ENCODE measurements at regions not wholly inside any gene's neighbourhood (a gene's known extent, or its start where the extent isn't known, plus 50 kb on each side); places are given as distances from the start of the nearest gene placed in this dataset.

- no peak for DNase-seq (ENCODE audit: low spot score)
These were observed 107.1 kb upstream of the FAM20C start for GRCh38 chr7:85074-85882.

- DNase-seq (ENCODE audit: low spot score) = peak; percentile 57
These were observed 106.4 kb upstream of the FAM20C start for GRCh38 chr7:85883-86515.

GRCh38 chr7:86629-87028, 105.7 kb upstream of the FAM20C start:
- peak; percentile 28 for DNase-seq (ENCODE audit: low spot score)

GRCh38 chr7:87047-87446, 105.3 kb upstream of the FAM20C start:
- DNase-seq (ENCODE audit: low spot score) = peak; percentile 45

DNA sequence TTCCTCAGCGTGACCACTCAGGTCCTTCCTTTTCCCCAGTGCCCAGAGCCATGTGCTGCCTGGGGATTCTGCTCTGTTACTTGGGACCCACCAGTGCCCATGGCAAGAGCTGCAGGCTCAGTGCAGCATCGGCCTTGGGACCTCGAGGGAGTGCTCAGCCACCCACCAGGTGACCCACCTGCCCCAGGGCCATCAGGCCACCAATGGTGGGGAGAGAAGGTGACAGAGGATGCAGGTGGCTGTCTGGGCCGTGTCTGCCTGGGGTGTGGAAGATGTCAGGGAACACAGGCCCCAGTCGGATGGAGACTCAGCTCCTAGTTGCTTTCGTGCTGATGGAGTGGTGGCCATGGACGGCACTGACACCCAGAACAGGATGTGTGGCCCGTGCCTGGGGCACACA, 104.7 kb upstream of the FAM20C start:
- DNase-seq (ENCODE audit: low spot score) = peak; percentile 31

GRCh38 chr7:88095-88926, 104.1 kb upstream of the FAM20C start:
- no peak for DNase-seq (ENCODE audit: low spot score)

DNA sequence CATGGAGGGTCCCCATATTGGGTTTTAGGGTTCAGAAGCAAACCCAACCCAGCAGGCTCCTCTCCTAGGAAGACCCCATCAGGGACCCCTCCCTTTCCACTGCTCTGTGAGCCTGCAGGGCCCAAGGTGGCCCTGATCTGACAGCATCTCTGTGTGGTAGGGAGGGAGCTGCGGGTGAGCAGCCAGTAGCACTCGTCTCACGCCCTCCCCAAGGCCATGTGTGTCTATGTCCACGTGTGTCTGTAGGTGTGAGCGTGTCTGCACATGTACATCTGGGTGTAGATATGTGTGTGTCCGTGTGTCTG, 103.5 kb upstream of the FAM20C start:
- no peak for DNase-seq (ENCODE audit: low spot score)

GRCh38 chr7:89232-90019, 102.9 kb upstream of the FAM20C start:
- DNase-seq (ENCODE audit: low spot score) = peak; percentile 72

- no peak for DNase-seq (ENCODE audit: low spot score)
These were observed 102.0 kb upstream of the FAM20C start for GRCh38 chr7:90111-91063.

- no peak for DNase-seq (ENCODE audit: low spot score)
These were observed 100.8 kb upstream of the FAM20C start for GRCh38 chr7:91396-92175.

DNA sequence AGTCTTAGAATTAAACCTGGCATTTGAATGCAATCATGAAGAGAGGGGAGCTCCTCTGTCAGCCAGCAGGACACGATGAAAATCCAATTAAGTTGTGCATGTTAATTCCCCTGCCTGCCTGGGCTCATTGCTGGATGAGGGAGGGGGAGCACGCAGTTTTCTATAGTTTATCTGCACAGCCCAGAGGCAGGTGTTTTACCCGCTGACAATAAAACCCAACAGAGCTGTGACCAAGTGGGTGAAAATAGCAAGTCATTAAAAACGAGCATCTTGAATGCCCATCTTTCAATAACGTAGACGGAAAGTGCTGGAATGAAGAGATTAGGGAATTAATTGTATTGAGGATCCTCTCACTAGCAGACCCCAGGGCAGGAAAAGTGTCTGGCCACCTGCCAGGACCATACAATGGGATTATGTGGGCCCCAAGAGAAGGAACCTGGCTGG, 100.1 kb upstream of the FAM20C start:
- DNase-seq (ENCODE audit: low spot score) = no peak

GRCh38 chr7:92888-93672, 99.3 kb upstream of the FAM20C start:
- no peak for DNase-seq (ENCODE audit: low spot score)

- no peak for DNase-seq (ENCODE audit: low spot score)
These were observed 98.0 kb upstream of the FAM20C start for GRCh38 chr7:94251-94801.

- DNase-seq (ENCODE audit: low spot score) = no peak
These were observed 97.0 kb upstream of the FAM20C start for GRCh38 chr7:95180-95862.

DNA sequence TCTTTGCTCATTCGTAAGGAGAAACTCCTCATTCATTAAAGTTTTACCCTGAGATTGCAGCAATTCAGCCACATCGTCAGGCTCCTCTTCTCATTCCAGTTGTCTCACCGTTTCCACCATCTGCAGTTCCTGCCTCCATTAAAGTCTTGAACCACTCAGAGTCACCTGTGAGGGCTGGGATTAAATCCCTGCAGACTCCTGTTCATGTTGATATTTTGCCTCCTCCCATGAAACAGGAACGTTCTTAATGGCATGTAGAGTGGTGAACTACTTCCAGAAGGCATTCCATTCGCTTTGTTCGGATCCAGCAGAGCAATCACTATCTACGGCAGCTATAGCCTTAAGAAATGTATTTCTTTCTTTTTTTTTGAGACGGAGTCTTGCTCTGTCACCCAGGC, 96.5 kb upstream of the FAM20C start:
- DNase-seq (ENCODE audit: low spot score) = no peak

DNA sequence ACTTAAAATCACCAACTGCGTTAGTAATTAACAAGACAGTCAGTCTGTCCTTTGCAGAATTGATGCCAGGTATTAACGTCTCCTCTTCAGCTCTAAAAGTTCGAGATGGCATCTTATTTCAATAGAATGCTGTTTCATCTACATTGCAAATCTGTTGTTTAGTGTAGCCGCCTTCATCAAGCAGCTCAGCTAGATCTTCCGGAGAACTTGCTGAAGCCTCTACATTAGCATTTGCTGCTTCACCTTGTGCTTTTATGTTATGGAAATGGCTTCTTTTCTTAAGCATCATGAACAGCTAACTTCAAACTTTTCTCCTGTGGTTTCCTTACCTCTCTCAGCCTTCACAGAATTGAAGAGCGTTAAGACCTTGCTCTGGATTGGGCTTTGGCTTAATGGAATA, 95.5 kb upstream of the FAM20C start:
- no peak for DNase-seq (ENCODE audit: low spot score)

- DNase-seq (ENCODE audit: low spot score) = no peak
These were observed 95.0 kb upstream of the FAM20C start for GRCh38 chr7:97310-97841.
